Sigmoid colon (tissue), 3 donors: ENCODE measurements at regions not wholly inside any gene's neighbourhood (a gene's known extent, or its start where the extent isn't known, plus 50 kb on each side); places are given as distances from the start of the nearest gene placed in this dataset.

Experiments used
- CTCF ChIP-seq, 4 experiments: fragments of 450-650 bp in 3 of 4; fragments of 200-600 bp in 1 of 4; IDR thresholded peaks; one replicate each; pipeline ENCODE4 v1.5.1; 2016 to 2019; ENCODE audit warnings: antibody characterized with exemption in 4 of 4, mild to moderate bottlenecking in 3 of 4, moderate library complexity in 2 of 4
- POLR2A ChIP-seq, 2 donors: fragments of 450-650 bp; IDR thresholded peaks; one replicate each; pipeline ENCODE4 v1.6.1; 2016; ENCODE audit warnings: antibody characterized with exemption in 2 of 2, mild to moderate bottlenecking in 2 of 2, moderate library complexity in 2 of 2

GRCh38 chr7:47039089-47039648, 542.7 kb downstream of the TNS3 start:
- TF ChIP-seq CTCF (IDR thresholded peaks at IDR 0.05), result no peak
- no peak for TF ChIP-seq POLR2A (IDR thresholded peaks at IDR 0.05)
